Superior temporal gyrus (tissue), 1 donor: ENCODE measurements at regions not wholly inside any gene's neighbourhood (a gene's known extent, or its start where the extent isn't known, plus 50 kb on each side); places are given as distances from the start of the nearest gene placed in this dataset.
"Not testable (repeated sequence)": the region's sequence is repeated elsewhere in the genome, so short reads cannot be mapped to it uniquely, and the experiment has no call there.

Source experiments
- DNase-seq: peaks from one replicate; pipeline ENCODE4 v3.0.0-alpha.2; 2016; ENCODE audit errors: extremely low spot score

DNA sequence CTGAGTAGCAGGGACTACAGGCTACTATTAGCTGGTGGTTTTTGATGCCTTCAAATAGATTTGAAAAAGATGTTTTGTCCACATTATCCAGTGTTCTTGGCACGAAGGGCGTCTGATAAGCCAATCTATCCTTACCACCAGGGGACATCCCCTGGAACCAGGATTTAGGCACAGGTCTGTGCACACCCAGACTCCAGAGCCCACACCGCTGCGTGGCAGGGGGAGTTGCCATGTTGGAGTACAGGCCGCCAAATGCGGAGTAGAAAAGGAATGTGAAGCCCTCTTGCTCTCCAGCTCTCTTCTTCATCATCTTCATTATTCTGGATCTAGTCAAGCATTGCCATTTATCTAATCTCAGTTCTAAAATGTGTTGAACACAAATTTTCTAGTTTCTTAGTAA, 54.3 kb downstream of the RNU1-4 start:
- DNase-seq, result not testable (repeated sequence)

DNA sequence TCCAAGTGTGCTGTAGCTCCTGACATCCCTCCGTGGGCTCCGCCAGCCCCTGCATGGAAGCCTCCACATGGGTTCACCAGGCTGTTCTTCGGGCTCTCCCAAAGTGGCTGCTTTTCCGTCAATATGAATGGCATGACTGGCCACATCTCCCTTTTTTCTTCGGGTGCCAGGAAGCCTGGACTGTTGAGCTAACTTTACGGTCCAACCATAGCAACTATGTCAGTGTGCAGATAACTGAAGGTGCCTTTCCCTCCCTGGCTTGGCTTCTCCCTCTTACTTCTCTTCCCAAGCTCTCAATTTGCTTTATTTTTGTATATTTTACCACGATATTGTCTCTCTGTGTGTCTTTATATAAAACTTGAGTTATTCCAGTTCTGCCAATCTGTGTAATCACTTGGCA, 54.8 kb downstream of the RNU1-4 start:
- DNase-seq, result not testable (repeated sequence)

DNA sequence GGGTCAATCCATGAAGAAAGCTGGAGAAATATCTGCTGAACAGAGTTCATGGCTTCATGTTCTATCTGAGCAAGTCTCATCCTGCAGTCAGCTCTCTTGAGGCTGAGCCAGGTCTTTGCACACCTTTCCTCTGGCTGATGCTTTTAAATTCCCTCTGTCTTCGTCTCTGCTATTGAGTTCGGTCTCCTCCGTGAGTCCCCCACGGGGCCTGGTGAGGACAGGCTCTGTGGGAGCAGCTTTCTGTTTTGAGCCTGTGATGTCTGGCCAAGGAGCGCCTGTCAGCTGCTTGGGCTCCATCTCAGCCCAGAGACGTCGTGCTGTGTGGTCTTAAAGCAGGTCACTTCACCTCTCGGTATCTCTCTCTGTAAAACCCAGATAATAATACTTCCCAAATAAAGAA, 55.9 kb downstream of the RNU1-4 start:
- not testable (repeated sequence) for DNase-seq

DNA sequence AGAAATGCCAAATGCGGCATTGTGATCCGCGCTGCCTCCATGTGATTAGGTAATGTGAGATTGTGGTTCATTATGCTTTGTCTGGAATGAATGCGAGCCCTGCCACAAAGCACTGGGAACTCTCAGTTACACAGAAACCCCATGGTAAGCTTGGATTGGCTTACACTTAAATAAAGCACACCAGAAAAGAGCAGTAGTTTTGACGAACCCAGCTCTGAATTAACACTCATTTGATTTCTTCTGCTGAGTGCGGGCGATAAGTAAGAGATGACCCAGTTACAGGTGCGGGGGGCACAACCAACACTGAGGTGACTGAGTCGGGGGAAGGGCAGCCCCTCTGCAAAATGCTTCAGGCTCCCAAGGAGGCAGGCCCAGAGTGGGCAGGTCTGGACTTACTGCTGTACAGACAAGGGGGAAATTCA, 56.3 kb downstream of the RNU1-4 start:
- peak; percentile 24 for DNase-seq

DNA sequence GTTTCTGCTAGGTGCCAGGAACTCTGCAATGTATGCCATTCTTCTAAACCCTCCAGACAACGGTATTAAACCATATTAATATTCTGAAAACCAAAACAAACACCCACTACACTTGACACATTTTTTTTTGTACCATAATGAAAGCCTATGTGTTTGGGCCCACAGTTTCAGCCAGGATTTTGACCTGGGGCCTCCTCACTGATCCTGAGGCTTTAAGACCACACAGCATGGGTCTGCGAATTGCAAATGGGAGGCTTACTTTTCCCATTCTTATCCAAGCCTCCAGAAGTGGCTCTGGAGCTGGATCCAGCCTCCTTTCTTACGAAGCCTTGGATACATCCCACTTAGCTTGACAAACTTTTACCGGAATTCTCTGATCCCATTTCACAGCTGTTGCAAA, 56.7 kb downstream of the RNU1-4 start:
- DNase-seq, result not testable (repeated sequence)

DNA sequence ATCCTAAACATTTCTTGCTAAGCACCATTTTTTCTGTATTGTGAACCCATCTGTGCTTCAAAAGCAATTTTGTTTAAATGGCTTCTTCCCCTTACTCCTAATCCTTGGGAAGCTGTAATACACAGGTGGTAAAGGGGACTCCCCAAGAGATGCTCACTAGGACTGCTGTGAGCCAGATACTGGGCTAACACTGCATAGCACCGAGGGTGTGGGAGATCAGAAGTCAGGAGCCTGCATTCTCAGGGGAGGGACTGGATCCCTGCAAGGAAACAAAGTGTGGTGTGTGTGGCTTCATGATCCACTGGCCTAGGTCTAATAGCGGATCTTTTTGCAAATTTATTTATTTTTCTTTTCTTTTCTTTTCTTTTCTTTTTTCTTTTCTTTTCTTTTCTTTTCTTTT, 57.7 kb downstream of the RNU1-4 start:
- not testable (repeated sequence) for DNase-seq
